Right lobe of liver (tissue), 6 donors: ENCODE measurements at regions not wholly inside any gene's neighbourhood (a gene's known extent, or its start where the extent isn't known, plus 50 kb on each side); places are given as distances from the start of the nearest gene placed in this dataset.
A peak's percentile ranks its signal among the peaks of the same experiment; 100 is the strongest.

Experiments used
- ATAC-seq, 4 donors: fragments of 200-7000 bp; cut with Tn5 transposase; one replicate each; pipeline ENCODE4 v1.9.1; 2020; ENCODE audit warnings: mild to moderate bottlenecking in 4 of 4, moderate library complexity in 4 of 4
- DNase-seq, 3 donors: peaks; one replicate each; pipeline ENCODE4 v3.0.0-alpha.2; 2020
- H3K27ac ChIP-seq, 3 donors: fragments of 200-600 bp; one replicate each; pipeline ENCODE4 v1.8.0; 2022
- H3K27me3 ChIP-seq, 2 donors: fragments of 200-600 bp; one replicate each; pipeline ENCODE4 v1.8.0; 2022
- H3K36me3 ChIP-seq, 4 donors: fragments of 200-600 bp; sonication (generic) in 1 of 4; one replicate each; pipeline versions ENCODE4 v1.5.1 to v1.8.0; 2017 to 2022; ENCODE audit warnings: control low read depth in 1 of 4
- H3K4me1 ChIP-seq, 4 donors: fragments of 200-600 bp; sonication (generic) in 1 of 4; one replicate each; pipeline versions ENCODE4 v1.5.1 to v1.8.0; 2017 to 2022; ENCODE audit warnings: control low read depth in 1 of 4
- H3K4me3 ChIP-seq, 3 donors: fragments of 200-600 bp; one replicate each; pipeline ENCODE4 v1.8.0; 2022
- H3K9me3 ChIP-seq, 4 donors: fragments of 200-600 bp; sonication (generic) in 1 of 4; one replicate each; pipeline versions ENCODE4 v1.5.1 to v1.8.0; 2017 to 2022; ENCODE audit warnings: control low read depth in 1 of 4
- POLR2A ChIP-seq: fragments of 450-650 bp; IDR thresholded peaks from one replicate; pipeline ENCODE4 v1.6.1; 2017; ENCODE audit warnings: antibody characterized with exemption, mild to moderate bottlenecking
- WGBS: methylation state at CpG from one replicate; pipeline ENCODE4 v1.1.6; 2018; ENCODE audit warnings: low coverage, low lambda C conversion rate; ENCODE audit not compliant: insufficient coverage; ENCODE audit errors: missing lambda C conversion rate; 5-methylcytosine and 5-hydroxymethylcytosine counted together
- intact Hi-C, 2 donors: fragments of 100-400 bp; cut with DNase I; formaldehyde crosslinking; loops; one replicate each; pipeline versions ENCODE4 v1.11.2 to v1.14.1; 2022
- TF ChIP-seq, protein P1 (sequence below), 4 donors: fragments of 200-600 bp in 3 of 4; fragments of 450-650 bp in 1 of 4; IDR thresholded peaks; one replicate each; pipeline versions ENCODE4 v1.5.1 to v1.8.0; 2016 to 2022; ENCODE audit warnings: antibody characterized with exemption in 4 of 4, mild to moderate bottlenecking in 2 of 4
- donor health status: DM: no; HTN: yes; CAD: no.
- donor health status: DM: no; HTN: no; CAD: no.
- donor health status: DM: no; HTN: no; CAD: no.
- donor health status: DM: no; HTN: yes; CAD: no.
- donor health status: DM: no; HTN: yes; CAD: no.

- Histone ChIP-seq H3K27ac (no peak overlapping the region), H3K9me3 (no peaks in the 10 kb centered on the region), H3K4me3 (no peak overlapping the region), H3K27me3 (no peaks in the 10 kb centered on the region), H3K36me3 (no peaks in the 10 kb centered on the region), H3K4me1 (no peaks in the 10 kb centered on the region)
- ATAC-seq: no peak
- 29% methylated on average over 1 of the region's 1 CpG for WGBS
- no peak for DNase-seq
- intact Hi-C loops: no loop called here
- TF ChIP-seq, protein P1, sequence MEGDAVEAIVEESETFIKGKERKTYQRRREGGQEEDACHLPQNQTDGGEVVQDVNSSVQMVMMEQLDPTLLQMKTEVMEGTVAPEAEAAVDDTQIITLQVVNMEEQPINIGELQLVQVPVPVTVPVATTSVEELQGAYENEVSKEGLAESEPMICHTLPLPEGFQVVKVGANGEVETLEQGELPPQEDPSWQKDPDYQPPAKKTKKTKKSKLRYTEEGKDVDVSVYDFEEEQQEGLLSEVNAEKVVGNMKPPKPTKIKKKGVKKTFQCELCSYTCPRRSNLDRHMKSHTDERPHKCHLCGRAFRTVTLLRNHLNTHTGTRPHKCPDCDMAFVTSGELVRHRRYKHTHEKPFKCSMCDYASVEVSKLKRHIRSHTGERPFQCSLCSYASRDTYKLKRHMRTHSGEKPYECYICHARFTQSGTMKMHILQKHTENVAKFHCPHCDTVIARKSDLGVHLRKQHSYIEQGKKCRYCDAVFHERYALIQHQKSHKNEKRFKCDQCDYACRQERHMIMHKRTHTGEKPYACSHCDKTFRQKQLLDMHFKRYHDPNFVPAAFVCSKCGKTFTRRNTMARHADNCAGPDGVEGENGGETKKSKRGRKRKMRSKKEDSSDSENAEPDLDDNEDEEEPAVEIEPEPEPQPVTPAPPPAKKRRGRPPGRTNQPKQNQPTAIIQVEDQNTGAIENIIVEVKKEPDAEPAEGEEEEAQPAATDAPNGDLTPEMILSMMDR (IDR thresholded peaks at IDR 0.05): no peak
- TF ChIP-seq POLR2A: no peak
Observed at GRCh38 chr15:95353512-95353911, 977.0 kb upstream of the NR2F2 start.

DNA sequence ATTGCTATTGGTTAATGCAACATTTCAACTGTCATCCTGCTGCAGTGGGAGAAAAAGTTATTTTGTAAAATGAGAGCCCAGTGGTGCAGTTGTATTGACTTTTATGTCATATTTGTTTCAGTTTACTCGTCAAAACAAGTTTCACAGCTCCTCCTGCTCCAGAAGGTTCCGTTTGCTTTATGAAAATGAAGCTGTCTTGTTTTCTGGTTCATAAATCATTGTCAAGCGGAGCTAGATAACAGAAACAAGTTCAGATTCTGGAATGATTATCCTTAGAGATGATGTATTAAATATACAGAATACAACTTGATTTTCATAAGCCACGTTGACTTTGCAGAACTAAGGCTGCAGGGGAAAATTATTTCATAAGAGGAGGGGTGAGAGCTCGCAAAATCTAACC, 970.5 kb upstream of the NR2F2 start:
- Histone ChIP-seq H3K36me3 (no peaks in the 10 kb centered on the region), H3K4me3 (no peak overlapping the region), H3K27me3 (no peaks in the 10 kb centered on the region), H3K27ac (no peak overlapping the region), H3K9me3 (no peaks in the 10 kb centered on the region), H3K4me1 (no peaks in the 10 kb centered on the region)
- ATAC-seq (no peak), DNase-seq (no peak)
- TF ChIP-seq, protein P1 (IDR thresholded peaks at IDR 0.05): no peak
- TF ChIP-seq POLR2A: no peak
- intact Hi-C loops: loop anchor here in 1 of 2 donors (10.0 kb wide), 1 partner anchor 465 kb away; no protein-coding TSS in a partner anchor
- WGBS: 40% methylated on average over 5 of the region's 5 CpGs

DNA sequence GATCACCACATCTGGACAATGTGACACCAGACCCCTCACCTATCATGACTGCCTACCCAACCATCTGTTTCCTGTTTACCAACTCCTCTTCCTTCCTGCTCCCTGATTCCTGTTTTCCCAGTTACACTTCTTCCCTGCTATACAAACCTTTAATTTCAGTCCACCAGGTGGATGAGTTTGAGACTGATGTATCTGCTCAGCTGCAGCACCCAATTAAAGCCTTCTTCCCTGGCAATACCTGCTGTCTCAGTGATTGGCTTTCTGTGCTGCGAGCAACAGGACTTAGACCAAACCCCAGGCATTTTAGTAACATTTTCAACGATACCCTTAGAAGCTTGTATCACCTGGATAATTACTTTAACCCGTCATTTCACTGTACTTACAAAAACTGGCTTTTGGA, 968.2 kb upstream of the NR2F2 start:
- no peak overlapping the region for H3K4me3 ChIP-seq

GRCh38 chr15:95363646-95364045, 966.9 kb upstream of the NR2F2 start:
- 36% methylated on average over 5 of the region's 5 CpGs for WGBS
- H3K9me3 ChIP-seq: no peaks in the 10 kb centered on the region
- ATAC-seq: peak in 3 of 4 donors; percentile 22 to 58 (median 25)
- DNase-seq: no peak
- H3K4me3 ChIP-seq: no peak overlapping the region
- peak overlapping the region in 1 of 3 donors; percentile 33 for H3K27ac ChIP-seq
- H3K4me1 ChIP-seq: no peaks in the 10 kb centered on the region
- no peaks in the 10 kb centered on the region for H3K27me3 ChIP-seq
- no peaks in the 10 kb centered on the region for H3K36me3 ChIP-seq
- TF ChIP-seq POLR2A: no peak
- TF ChIP-seq, protein P1 (IDR thresholded peaks at IDR 0.05): no peak
- intact Hi-C loops: loop anchor here in 1 of 2 donors (10.0 kb wide), 1 partner anchor 461 kb away; no protein-coding TSS in a partner anchor

More for the DNA sequence above, 968.2 kb upstream of the NR2F2 start:
- TF ChIP-seq, protein P1 (IDR thresholded peaks at IDR 0.05): no peak
- no peak for TF ChIP-seq POLR2A
- ATAC-seq: no peak
- no peak for DNase-seq
- no peaks in the 10 kb centered on the region for H3K4me1 ChIP-seq
- H3K9me3 ChIP-seq: no peaks in the 10 kb centered on the region
- H3K36me3 ChIP-seq: no peaks in the 10 kb centered on the region
- H3K27me3 ChIP-seq: no peaks in the 10 kb centered on the region
- H3K27ac ChIP-seq: no peak overlapping the region
- intact Hi-C loops: loop anchor here in 1 of 2 donors (10.0 kb wide), 1 partner anchor 462 kb away; no protein-coding TSS in a partner anchor
- 43% methylated on average over 3 of the region's 3 CpGs for WGBS
